ENCODE measurements at regions not wholly inside any gene's neighbourhood (a gene's known extent, or its start where the extent isn't known, plus 50 kb on each side); places are given as distances from the start of the nearest gene placed in this dataset.

GRCh38 chr1:163885510-163885909 is 563.8 kb downstream of the NUF2 start:
- TF ChIP-seq, protein P1, sequence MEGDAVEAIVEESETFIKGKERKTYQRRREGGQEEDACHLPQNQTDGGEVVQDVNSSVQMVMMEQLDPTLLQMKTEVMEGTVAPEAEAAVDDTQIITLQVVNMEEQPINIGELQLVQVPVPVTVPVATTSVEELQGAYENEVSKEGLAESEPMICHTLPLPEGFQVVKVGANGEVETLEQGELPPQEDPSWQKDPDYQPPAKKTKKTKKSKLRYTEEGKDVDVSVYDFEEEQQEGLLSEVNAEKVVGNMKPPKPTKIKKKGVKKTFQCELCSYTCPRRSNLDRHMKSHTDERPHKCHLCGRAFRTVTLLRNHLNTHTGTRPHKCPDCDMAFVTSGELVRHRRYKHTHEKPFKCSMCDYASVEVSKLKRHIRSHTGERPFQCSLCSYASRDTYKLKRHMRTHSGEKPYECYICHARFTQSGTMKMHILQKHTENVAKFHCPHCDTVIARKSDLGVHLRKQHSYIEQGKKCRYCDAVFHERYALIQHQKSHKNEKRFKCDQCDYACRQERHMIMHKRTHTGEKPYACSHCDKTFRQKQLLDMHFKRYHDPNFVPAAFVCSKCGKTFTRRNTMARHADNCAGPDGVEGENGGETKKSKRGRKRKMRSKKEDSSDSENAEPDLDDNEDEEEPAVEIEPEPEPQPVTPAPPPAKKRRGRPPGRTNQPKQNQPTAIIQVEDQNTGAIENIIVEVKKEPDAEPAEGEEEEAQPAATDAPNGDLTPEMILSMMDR (conservative IDR thresholded peaks at IDR 0.05; ENCODE audit: low read length): no peak
- TF ChIP-seq EZH2phosphoT487 (IDR thresholded peaks at IDR 0.05; ENCODE audit: borderline replicate concordance, low read depth, low read length): no peak
